GM10248 (cell line): ENCODE measurements at regions not wholly inside any gene's neighbourhood (a gene's known extent, or its start where the extent isn't known, plus 50 kb on each side); places are given as distances from the start of the nearest gene placed in this dataset.
"Not testable (repeated sequence)": the region's sequence is repeated elsewhere in the genome, so short reads cannot be mapped to it uniquely, and the experiment has no call there.

Source experiments
- CTCF ChIA-PET: fragments of 300-600 bp; sonication (Branson Sonifier 250); formaldehyde crosslinking; extraction: SDS; loops from one replicate; lab custom pipeline; 2021; ENCODE audit warnings: antibody characterized with exemption; lab: Yijun Ruan, JAX
- POLR2A ChIA-PET: fragments of 350-650 bp; sonication (Branson Sonifier 250); formaldehyde crosslinking; extraction: SDS; loops from one replicate; lab custom pipeline; 2020; ENCODE audit warnings: antibody characterized with exemption; lab: Yijun Ruan, JAX
- DNase-seq: peaks from one replicate; pipeline ENCODE4 v3.0.0; 2012; ENCODE audit errors: extremely low spot score
- TF ChIP-seq, protein P1 (sequence below): IDR thresholded peaks from 2 replicates; pipeline ENCODE4 v1.5.1; 2012; ENCODE audit warnings: mild to moderate bottlenecking, low read depth; ENCODE audit errors: extremely low read depth, missing control alignments, control extremely low read depth

DNA sequence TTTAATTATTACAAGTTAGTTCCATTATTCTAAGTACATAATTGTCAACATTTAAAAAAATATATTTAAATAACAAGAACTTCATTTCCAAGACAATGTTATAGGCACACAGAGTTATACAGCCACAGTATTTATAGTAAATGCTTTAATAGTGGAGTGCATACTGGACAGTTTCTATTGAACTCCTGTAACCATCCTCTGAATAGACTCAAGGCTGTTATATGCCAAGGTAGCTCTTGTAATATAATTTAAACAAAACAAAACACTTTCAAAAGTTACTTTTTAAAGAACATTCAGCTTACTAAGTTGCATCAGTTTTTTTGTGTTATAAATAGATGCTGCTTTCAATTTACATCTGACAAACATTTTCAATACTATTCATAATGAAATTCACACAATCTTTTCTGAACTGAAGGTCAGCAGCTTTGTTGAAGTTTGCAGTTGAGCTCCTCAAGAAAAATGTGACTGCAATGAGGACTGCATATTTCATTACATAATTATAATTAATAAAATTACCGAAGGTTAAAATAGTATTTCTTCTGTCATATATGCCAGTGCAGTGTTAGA, 549.9 kb upstream of the CYLC2 start:
- TF ChIP-seq, protein P1, sequence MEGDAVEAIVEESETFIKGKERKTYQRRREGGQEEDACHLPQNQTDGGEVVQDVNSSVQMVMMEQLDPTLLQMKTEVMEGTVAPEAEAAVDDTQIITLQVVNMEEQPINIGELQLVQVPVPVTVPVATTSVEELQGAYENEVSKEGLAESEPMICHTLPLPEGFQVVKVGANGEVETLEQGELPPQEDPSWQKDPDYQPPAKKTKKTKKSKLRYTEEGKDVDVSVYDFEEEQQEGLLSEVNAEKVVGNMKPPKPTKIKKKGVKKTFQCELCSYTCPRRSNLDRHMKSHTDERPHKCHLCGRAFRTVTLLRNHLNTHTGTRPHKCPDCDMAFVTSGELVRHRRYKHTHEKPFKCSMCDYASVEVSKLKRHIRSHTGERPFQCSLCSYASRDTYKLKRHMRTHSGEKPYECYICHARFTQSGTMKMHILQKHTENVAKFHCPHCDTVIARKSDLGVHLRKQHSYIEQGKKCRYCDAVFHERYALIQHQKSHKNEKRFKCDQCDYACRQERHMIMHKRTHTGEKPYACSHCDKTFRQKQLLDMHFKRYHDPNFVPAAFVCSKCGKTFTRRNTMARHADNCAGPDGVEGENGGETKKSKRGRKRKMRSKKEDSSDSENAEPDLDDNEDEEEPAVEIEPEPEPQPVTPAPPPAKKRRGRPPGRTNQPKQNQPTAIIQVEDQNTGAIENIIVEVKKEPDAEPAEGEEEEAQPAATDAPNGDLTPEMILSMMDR: no peak
- DNase-seq: no peak
- ChIA-PET POLR2A (no interaction called here), CTCF (interaction anchor here (1.2 kb wide), 1 partner anchor 8 kb away, joined by 3 read pairs; no protein-coding TSS in a partner anchor)

DNA sequence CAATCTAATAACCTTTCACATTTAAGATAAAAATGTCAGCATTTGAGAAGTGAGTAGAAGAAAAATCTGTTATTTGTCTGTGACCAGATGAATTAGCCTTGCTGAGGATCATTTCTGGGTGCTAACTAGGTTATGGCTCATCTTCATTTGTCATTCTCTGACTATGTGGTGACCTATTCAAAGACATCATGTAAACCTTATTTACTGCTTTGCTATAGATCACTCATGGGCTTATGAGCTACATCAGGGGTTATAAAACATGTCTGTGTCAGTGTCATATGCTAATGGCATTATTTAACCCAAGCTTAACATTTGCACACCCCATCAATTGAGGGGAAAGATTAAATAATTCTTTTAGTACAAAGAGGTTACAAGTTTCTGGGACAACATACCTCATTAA, 555.5 kb upstream of the CYLC2 start:
- CTCF ChIA-PET: interaction anchor here (2.3 kb wide), 1 partner anchor 10 kb away, joined by 8 read pairs; no protein-coding TSS in a partner anchor
- no peak for DNase-seq
- TF ChIP-seq, protein P1: no peak
- POLR2A ChIA-PET: no interaction called here

DNA sequence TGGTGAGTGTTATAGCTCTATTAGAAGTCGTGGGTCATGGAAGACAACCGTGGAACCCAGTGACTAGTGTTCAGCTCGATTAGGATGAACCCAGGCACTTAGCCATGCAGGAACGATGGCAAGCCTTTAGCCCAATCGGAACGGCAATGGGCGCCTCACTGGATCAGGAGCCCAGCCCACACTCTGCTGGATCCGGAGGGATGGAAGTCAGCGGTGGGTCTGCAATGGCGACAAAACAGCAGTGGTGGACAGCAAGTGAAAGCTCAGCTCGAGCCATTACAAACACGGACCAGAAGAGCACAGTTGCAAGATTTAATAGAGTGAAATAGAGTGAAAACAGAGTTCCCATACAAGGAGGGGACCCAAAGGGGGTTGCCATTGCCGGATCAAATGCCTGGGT, 558.5 kb upstream of the CYLC2 start:
- CTCF ChIA-PET: interaction anchor here (0.7 kb wide), 1 partner anchor 9 kb away, joined by 3 read pairs; no protein-coding TSS in a partner anchor
- DNase-seq, POLR2A ChIA-PET: not testable (repeated sequence)

DNA sequence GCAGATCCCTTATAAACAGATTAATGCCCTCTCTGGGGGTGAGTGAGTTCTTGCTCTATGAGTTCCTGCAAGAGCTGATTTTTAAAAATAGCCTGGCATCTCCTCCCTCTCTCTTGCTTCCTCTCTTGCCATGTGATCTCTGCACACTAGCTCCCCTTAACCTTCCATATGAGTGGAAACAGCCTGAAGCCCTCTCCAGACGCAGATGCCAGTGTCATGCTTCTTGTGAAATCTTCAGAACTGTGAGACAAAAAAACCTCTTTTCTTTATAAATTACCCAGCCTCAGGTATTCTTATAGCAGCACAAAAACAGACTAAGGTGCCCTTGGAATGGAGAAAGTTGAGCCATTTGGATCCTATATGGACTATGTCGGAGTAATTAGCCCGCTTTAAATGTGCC, 559.7 kb upstream of the CYLC2 start:
- ChIA-PET CTCF (no interaction called here), POLR2A (no interaction called here)
- DNase-seq: no peak
- TF ChIP-seq, protein P1: no peak

DNA sequence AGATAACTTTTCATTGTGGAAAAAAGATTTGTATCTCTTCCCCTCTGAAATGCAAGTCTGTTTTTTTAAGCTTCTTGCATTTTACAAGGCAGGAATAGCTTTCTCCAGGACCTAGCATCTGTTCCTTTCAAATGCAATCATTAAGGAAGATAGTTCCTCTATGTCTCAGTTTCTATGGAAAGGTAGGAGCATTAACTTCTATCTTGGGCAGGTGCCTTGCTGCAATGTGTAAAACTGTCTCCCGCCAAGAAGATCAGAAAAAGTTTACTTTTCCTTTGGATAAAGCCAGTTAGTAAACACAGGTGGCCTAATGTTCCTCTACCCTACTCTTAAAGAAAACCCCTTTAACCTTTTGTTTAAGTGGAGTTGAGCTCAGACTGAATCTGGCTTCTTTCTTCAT, 560.6 kb upstream of the CYLC2 start:
- CTCF ChIA-PET: interaction anchor here (1.1 kb wide), 1 partner anchor 11 kb away, joined by 4 read pairs; no protein-coding TSS in a partner anchor
- no peak for DNase-seq
- POLR2A ChIA-PET: no interaction called here

DNA sequence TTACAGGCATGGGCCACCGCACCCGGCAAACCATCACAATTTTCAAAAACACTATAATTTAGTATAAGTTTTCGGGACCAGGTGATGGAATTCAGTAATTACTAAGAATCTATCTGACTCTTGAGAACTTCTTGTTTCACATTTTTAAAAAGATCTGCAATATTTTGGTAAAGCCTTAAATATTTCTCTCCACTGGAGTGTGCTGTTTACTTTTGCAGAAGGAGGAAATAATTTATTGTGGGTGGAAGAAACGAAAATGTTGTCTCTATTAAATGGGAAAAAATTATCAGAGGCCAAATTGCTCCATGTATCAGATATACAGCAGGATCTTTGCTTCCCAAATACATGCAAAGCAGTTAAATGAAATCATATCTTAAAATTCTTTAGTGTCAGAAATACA, 566.8 kb upstream of the CYLC2 start:
- ChIA-PET POLR2A (no interaction called here), CTCF (no interaction called here)
- DNase-seq: no peak
- TF ChIP-seq, protein P1: no peak

More for the DNA sequence above, 560.6 kb upstream of the CYLC2 start:
- TF ChIP-seq, protein P1: no peak

DNA sequence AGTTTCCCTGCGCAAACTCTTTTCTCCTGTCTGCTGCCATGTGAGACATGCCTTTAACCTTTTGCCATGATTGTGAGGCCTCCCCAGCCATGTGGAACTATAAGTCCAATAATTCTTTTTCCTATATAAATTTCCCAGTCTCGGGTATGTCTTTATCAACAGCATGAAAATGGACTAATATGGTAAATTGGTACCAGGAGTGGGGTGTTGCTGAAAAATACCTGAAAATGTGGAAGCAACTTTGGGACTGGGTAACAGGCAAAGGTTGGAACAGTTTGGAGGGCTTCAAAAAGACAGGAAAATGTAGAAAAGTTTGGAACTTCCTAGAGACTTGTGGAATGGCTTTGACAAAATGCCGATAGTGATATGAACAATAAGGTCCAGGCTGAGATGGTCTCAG, 578.9 kb upstream of the CYLC2 start:
- DNase-seq, POLR2A ChIA-PET, CTCF ChIA-PET: not testable (repeated sequence)
